D341Med (cell line): ENCODE measurements at regions not wholly inside any gene's neighbourhood (a gene's known extent, or its start where the extent isn't known, plus 50 kb on each side); places are given as distances from the start of the nearest gene placed in this dataset.
"Not testable (repeated sequence)": the region's sequence is repeated elsewhere in the genome, so short reads cannot be mapped to it uniquely, and the experiment has no call there.

ENCODE experiments used
- DNase-seq: peaks from one replicate; pipeline ENCODE4 v3.0.0; 2012; ENCODE audit warnings: low spot score

- DNase-seq: not testable (repeated sequence)
These were observed 995.8 kb downstream of the LTN1 start for GRCh38 chr21:27996906-27997305.

- DNase-seq: not testable (repeated sequence)
These were observed 1007.9 kb downstream of the LTN1 start for GRCh38 chr21:27984663-27985325.

- not testable (repeated sequence) for DNase-seq
These were observed 1012.6 kb upstream of the ADAMTS5 start for GRCh38 chr21:27979446-27979845.

GRCh38 chr21:27975514-27975913, 1008.6 kb upstream of the ADAMTS5 start:
- DNase-seq: no peak

GRCh38 chr21:27974152-27974551, 1007.3 kb upstream of the ADAMTS5 start:
- DNase-seq: not testable (repeated sequence)

- not testable (repeated sequence) for DNase-seq
These were observed 1001.4 kb upstream of the ADAMTS5 start for GRCh38 chr21:27968240-27968639.

GRCh38 chr21:27954543-27955165, 987.8 kb upstream of the ADAMTS5 start:
- no peak for DNase-seq

GRCh38 chr21:27953340-27954045, 986.6 kb upstream of the ADAMTS5 start:
- no peak for DNase-seq

- DNase-seq: not testable (repeated sequence)
These were observed 982.2 kb upstream of the ADAMTS5 start for GRCh38 chr21:27949093-27949492.

- DNase-seq: not testable (repeated sequence)
These were observed 963.4 kb upstream of the ADAMTS5 start for GRCh38 chr21:27930108-27930767.

GRCh38 chr21:27929179-27929578, 962.3 kb upstream of the ADAMTS5 start:
- not testable (repeated sequence) for DNase-seq

GRCh38 chr21:27928534-27929115, 961.7 kb upstream of the ADAMTS5 start:
- not testable (repeated sequence) for DNase-seq

- not testable (repeated sequence) for DNase-seq
These were observed 954.5 kb upstream of the ADAMTS5 start for GRCh38 chr21:27921421-27921820.

- DNase-seq: not testable (repeated sequence)
These were observed 951.1 kb upstream of the ADAMTS5 start for GRCh38 chr21:27917966-27918365.

- not testable (repeated sequence) for DNase-seq
These were observed 949.4 kb upstream of the ADAMTS5 start for GRCh38 chr21:27916326-27916725.

- DNase-seq: not testable (repeated sequence)
These were observed 945.2 kb upstream of the ADAMTS5 start for GRCh38 chr21:27912133-27912532.

- not testable (repeated sequence) for DNase-seq
These were observed 942.6 kb upstream of the ADAMTS5 start for GRCh38 chr21:27909487-27909886.

GRCh38 chr21:27908816-27909215, 941.9 kb upstream of the ADAMTS5 start:
- not testable (repeated sequence) for DNase-seq

GRCh38 chr21:27902904-27903303, 936.0 kb upstream of the ADAMTS5 start:
- DNase-seq: not testable (repeated sequence)

- not testable (repeated sequence) for DNase-seq
These were observed 926.7 kb upstream of the ADAMTS5 start for GRCh38 chr21:27893619-27894018.

- not testable (repeated sequence) for DNase-seq
These were observed 924.6 kb upstream of the ADAMTS5 start for GRCh38 chr21:27891495-27891894.
